Stimulated activated naive CD8-positive, alpha-beta T cell treated with anti-CD3 and anti-CD28 coated beads, Interleukin-15, Interleukin-2, amounts not matched to agents 100 ng/mL and 50 ng/mL, for 24 hours (primary cell): ENCODE measurements at regions not wholly inside any gene's neighbourhood (a gene's known extent, or its start where the extent isn't known, plus 50 kb on each side); places are given as distances from the start of the nearest gene placed in this dataset.
"Not testable (repeated sequence)": the region's sequence is repeated elsewhere in the genome, so short reads cannot be mapped to it uniquely, and the experiment has no call there.

Source experiments
- H3K27ac Mint-ChIP-seq: one replicate; pipeline ENCODE4 v1.8.0; 2021; ENCODE audit warnings: mild to moderate bottlenecking, mixed read lengths
- H3K27me3 Mint-ChIP-seq: one replicate; pipeline ENCODE4 v1.8.0; 2021; ENCODE audit warnings: mixed read lengths
- H3K36me3 Mint-ChIP-seq: one replicate; pipeline ENCODE4 v1.8.0; 2021; ENCODE audit warnings: low read depth, mixed read lengths
- H3K4me1 Mint-ChIP-seq: one replicate; pipeline ENCODE4 v1.8.0; 2021; ENCODE audit warnings: low read depth, mixed read lengths
- H3K4me3 Mint-ChIP-seq: one replicate; pipeline ENCODE4 v1.8.0; 2021; ENCODE audit warnings: mild to moderate bottlenecking, mixed read lengths
- H3K9me3 Mint-ChIP-seq: one replicate; pipeline ENCODE4 v1.8.0; 2021; ENCODE audit warnings: mixed read lengths

GRCh38 chr12:111260732-111261131 lies 108.2 kb downstream of the PHETA1 start:
- H3K27ac Mint-ChIP-seq: no peak overlapping the region
- H3K9me3 Mint-ChIP-seq: no peaks in the 10 kb centered on the region
- H3K36me3 Mint-ChIP-seq: no peaks in the 10 kb centered on the region
- no peaks in the 10 kb centered on the region for H3K4me1 Mint-ChIP-seq
- H3K27me3 Mint-ChIP-seq: peaks cover 4% of the 10 kb centered on the region
- H3K4me3 Mint-ChIP-seq: no peak overlapping the region

DNA sequence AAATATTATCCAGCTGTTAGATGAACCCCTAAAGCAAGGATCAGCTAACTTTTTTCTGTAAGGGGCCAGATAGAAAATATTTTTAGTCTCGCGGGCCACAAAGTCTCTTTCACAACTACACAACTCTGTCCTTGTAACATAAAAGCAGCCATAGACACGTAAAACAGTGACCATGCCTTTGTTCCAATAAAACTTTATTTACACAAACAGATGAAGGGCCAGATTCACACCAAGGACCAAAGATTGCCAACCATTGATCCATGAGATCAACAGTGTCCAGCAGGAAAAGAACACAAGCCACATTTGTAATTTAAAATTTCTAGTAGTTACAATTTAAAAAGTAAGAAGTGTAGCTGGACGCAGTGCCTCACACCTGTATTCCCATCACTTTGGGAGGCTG lies 109.7 kb downstream of the PHETA1 start:
- no peaks in the 10 kb centered on the region for H3K36me3 Mint-ChIP-seq
- H3K4me3 Mint-ChIP-seq: no peak overlapping the region
- H3K9me3 Mint-ChIP-seq: no peaks in the 10 kb centered on the region
- H3K27me3 Mint-ChIP-seq: peaks cover 4% of the 10 kb centered on the region
- H3K4me1 Mint-ChIP-seq: no peaks in the 10 kb centered on the region
- no peak overlapping the region for H3K27ac Mint-ChIP-seq

- not testable (repeated sequence) for H3K4me1 Mint-ChIP-seq, H3K9me3 Mint-ChIP-seq, H3K36me3 Mint-ChIP-seq, H3K27ac Mint-ChIP-seq, H3K4me3 Mint-ChIP-seq, H3K27me3 Mint-ChIP-seq
Observed at GRCh38 chr12:111258081-111258480, 110.8 kb downstream of the PHETA1 start.

GRCh38 chr12:111257435-111257902 lies 111.4 kb downstream of the PHETA1 start:
- Mint-ChIP-seq H3K27me3 (peaks cover under 1% of the 10 kb centered on the region), H3K4me3 (no peak overlapping the region), H3K4me1 (no peaks in the 10 kb centered on the region), H3K27ac (no peak overlapping the region), H3K36me3 (no peaks in the 10 kb centered on the region), H3K9me3 (no peaks in the 10 kb centered on the region)

GRCh38 chr12:111256629-111257434 lies 112.1 kb downstream of the PHETA1 start:
- no peaks in the 10 kb centered on the region for H3K9me3 Mint-ChIP-seq
- H3K4me1 Mint-ChIP-seq: no peaks in the 10 kb centered on the region
- no peak overlapping the region for H3K4me3 Mint-ChIP-seq
- no peaks in the 10 kb centered on the region for H3K27me3 Mint-ChIP-seq
- no peaks in the 10 kb centered on the region for H3K36me3 Mint-ChIP-seq
- H3K27ac Mint-ChIP-seq: no peak overlapping the region

- H3K27me3 Mint-ChIP-seq: peaks cover 5% of the 10 kb centered on the region
- no peaks in the 10 kb centered on the region for H3K9me3 Mint-ChIP-seq
- H3K27ac Mint-ChIP-seq: no peak overlapping the region
- H3K36me3 Mint-ChIP-seq: no peaks in the 10 kb centered on the region
- no peak overlapping the region for H3K4me3 Mint-ChIP-seq
- H3K4me1 Mint-ChIP-seq: no peaks in the 10 kb centered on the region
Observed at GRCh38 chr12:111255261-111255660, 113.6 kb downstream of the PHETA1 start.

DNA sequence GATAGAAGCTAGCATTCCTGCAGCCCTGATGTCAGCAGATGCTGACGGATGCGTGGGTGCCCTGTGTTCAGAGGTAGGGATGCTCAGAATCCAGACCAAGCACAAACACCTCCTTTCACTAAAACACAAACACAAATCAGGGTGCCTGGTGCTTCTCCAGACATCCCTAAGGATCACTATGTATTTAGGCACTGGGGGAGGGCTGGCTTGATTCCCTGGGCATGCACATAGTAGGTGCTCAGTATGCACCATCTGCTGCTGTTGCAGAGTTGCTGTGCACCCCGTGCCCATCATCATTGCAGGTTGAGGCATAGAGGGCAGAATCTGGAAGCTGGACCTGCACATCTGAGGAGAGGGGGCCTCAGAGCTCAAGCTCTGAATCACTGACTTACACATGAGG lies 114.8 kb downstream of the PHETA1 start:
- H3K4me1 Mint-ChIP-seq: no peaks in the 10 kb centered on the region
- peaks cover 5% of the 10 kb centered on the region for H3K27me3 Mint-ChIP-seq
- no peak overlapping the region for H3K27ac Mint-ChIP-seq

DNA sequence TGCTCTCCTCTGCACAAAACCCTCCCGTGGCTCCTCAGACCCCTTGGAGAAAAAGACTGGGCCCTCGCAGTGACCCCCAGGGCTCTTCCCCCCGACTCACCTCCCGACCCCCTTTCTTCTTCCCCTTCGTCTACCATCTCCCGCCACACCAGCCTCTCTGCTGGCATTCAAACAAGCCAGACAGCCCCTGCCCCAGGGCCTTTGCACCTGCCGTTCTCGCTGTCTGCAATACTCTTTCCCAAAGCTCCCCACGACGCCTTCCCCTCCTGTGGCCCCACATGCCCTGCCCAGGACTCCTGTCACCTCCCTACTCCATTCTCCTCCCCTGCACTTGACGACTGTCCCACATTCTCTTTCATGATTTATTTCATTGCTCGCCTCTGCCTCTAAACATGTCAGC lies 115.7 kb downstream of the PHETA1 start:
- H3K27ac Mint-ChIP-seq: no peak overlapping the region
- H3K36me3 Mint-ChIP-seq: no peaks in the 10 kb centered on the region
- no peaks in the 10 kb centered on the region for H3K4me1 Mint-ChIP-seq
- H3K27me3 Mint-ChIP-seq: peaks cover 5% of the 10 kb centered on the region
- H3K4me3 Mint-ChIP-seq: no peak overlapping the region
- no peaks in the 10 kb centered on the region for H3K9me3 Mint-ChIP-seq

More for the DNA sequence above, 114.8 kb downstream of the PHETA1 start:
- Mint-ChIP-seq H3K9me3 (no peaks in the 10 kb centered on the region), H3K36me3 (no peaks in the 10 kb centered on the region), H3K4me3 (no peak overlapping the region)

DNA sequence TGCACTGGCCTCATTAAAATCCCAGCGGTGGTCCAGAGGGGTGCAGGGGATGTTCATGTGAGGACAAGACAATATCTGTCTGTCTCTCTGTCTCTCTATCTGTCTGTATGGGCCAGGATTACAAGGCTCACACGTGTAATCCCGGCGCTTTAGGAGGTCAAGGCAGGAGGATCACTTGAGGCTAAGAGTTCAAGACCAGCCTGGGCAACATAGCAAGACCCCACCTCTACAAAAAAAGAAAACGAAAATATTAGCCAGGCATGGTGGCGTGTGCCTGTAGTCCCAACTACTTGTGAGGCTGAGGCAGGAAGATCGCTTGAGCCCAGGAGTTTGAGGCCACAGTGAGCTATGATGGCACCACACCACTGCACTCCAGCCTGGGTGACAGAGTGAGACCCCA lies 117.1 kb downstream of the PHETA1 start:
- no peaks in the 10 kb centered on the region for H3K9me3 Mint-ChIP-seq
- H3K4me1 Mint-ChIP-seq: no peaks in the 10 kb centered on the region
- H3K27me3 Mint-ChIP-seq: peaks cover 5% of the 10 kb centered on the region
- no peak overlapping the region for H3K4me3 Mint-ChIP-seq
- H3K27ac Mint-ChIP-seq: no peak overlapping the region
- no peaks in the 10 kb centered on the region for H3K36me3 Mint-ChIP-seq

DNA sequence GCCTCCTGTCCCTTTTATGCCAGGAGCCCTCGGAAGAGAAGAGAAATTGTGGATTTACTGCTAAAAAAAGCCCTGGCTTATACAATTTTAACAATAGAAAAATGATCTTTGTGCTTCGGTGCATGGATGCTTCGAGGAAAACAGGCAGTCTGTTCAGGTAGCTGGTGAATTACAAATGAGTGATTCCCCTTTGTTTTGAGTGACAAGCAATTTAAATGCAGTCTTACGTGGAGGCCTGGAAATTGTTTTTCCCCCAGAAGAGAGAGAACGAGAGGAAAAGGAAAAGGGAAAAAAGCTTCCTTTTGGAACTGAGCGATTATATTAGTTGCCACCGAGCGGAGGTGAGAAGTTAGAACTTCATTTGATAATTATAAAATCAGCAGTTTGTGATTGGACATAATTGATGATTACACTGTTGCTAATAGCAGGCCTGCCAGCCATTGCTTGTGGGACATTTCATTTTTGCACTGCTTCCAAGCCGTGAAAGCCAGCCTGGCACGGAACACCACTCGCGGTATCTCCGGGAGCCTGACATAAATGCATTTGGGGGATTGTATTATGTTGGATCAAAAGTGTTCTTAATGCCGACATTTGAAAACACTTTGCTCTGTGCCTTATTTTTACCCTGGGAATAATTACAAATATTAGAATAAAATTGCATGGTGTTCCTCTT lies 117.7 kb downstream of the PHETA1 start:
- no peak overlapping the region for H3K4me3 Mint-ChIP-seq
- H3K9me3 Mint-ChIP-seq: no peaks in the 10 kb centered on the region
- H3K27ac Mint-ChIP-seq: no peak overlapping the region
- H3K4me1 Mint-ChIP-seq: no peaks in the 10 kb centered on the region
- peaks cover 5% of the 10 kb centered on the region for H3K27me3 Mint-ChIP-seq
- no peaks in the 10 kb centered on the region for H3K36me3 Mint-ChIP-seq

GRCh38 chr12:111250251-111250881 lies 118.5 kb downstream of the PHETA1 start:
- H3K27me3 Mint-ChIP-seq: peaks cover 5% of the 10 kb centered on the region
- H3K4me3 Mint-ChIP-seq: no peak overlapping the region

GRCh38 chr12:111249757-111250156 lies 119.1 kb downstream of the PHETA1 start:
- Mint-ChIP-seq H3K27me3 (peaks cover 5% of the 10 kb centered on the region), H3K9me3 (no peaks in the 10 kb centered on the region), H3K36me3 (no peaks in the 10 kb centered on the region), H3K4me3 (no peak overlapping the region), H3K27ac (no peak overlapping the region), H3K4me1 (no peaks in the 10 kb centered on the region)

More at GRCh38 chr12:111250251-111250881, 118.5 kb downstream of the PHETA1 start:
- H3K9me3 Mint-ChIP-seq: no peaks in the 10 kb centered on the region
- no peaks in the 10 kb centered on the region for H3K4me1 Mint-ChIP-seq
- H3K27ac Mint-ChIP-seq: no peak overlapping the region
- H3K36me3 Mint-ChIP-seq: no peaks in the 10 kb centered on the region

DNA sequence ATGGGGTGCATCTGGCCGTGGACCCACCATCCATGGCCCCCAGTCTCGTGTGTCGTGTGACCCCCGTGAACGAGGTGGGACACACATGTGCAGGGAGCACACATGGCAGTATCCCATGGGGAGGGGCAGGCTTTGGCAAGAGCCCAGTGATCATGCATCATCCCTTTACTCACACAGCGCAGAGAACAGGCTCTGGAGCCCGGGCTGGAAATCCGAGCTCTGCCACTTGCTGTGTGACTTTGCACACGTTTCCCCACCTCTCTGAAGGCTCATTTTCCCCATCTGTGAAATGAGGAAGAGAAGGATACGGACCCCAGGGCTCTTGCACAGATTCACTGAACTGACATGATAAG lies 119.9 kb downstream of the PHETA1 start:
- Mint-ChIP-seq H3K27me3 (peaks cover 5% of the 10 kb centered on the region), H3K9me3 (peaks cover 3% of the 10 kb centered on the region), H3K4me1 (no peaks in the 10 kb centered on the region), H3K36me3 (no peaks in the 10 kb centered on the region), H3K4me3 (no peak overlapping the region), H3K27ac (no peak overlapping the region)

DNA sequence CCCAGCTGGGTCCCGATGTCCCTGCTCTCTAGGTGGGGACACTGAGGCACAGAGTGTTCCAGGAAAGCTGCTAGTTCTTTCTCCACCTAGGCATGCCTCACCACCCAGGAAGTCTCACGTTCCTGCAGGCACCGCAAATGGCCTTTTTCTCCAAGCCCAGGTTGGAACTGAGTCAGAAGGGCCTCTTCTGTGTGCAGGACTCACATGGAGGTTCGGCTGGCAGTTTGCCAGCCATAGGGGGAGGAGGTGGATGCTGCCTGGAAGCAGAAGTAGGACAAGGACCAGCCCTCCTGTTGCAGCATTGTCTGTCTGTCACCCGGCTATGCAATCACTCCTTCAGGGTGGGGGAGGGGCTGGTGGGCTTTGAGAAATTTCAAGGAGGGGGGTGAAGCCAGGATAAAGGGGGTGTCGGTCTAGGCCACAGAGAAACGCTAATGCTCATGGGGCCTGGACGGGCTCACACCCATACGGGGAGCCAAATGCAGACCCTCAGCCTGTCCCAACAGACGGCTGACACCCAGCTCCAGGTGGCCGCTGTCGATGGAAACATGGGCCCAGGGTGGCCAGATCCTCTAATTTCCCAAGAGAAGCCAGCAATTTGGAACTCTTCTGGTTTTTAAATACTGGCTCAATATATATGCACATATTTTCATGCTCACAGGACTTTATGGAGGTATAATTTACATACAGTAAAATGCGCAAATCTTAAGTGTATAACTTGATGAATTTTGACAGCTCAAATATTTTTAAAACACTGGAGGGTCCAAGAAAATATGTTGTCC lies 120.5 kb downstream of the PHETA1 start:
- Mint-ChIP-seq H3K9me3 (peaks cover 3% of the 10 kb centered on the region), H3K4me3 (no peak overlapping the region), H3K36me3 (no peaks in the 10 kb centered on the region), H3K27ac (no peak overlapping the region), H3K27me3 (peaks cover 5% of the 10 kb centered on the region), H3K4me1 (no peaks in the 10 kb centered on the region)
